ENCODE measurements at regions not wholly inside any gene's neighbourhood (a gene's known extent, or its start where the extent isn't known, plus 50 kb on each side); places are given as distances from the start of the nearest gene placed in this dataset.

GRCh38 chr15:39181940-39182339, 398.9 kb upstream of the THBS1 start:
- H3K9me3 ChIP-seq = no peaks in the 10 kb centered on the region
- H3K4me3 ChIP-seq = no peak overlapping the region
- DNase-seq (no peak), ATAC-seq (ENCODE audit: low FRiP score in 2 of 2) (no peak)
- no peaks in the 10 kb centered on the region for H3K36me3 ChIP-seq
- TF ChIP-seq POLR2AphosphoS5 (IDR thresholded peaks at IDR 0.05) = no peak
- TF ChIP-seq EP300 (IDR thresholded peaks at IDR 0.05) = no peak
- TF ChIP-seq CTCF (IDR thresholded peaks at IDR 0.05) = no peak
- TF ChIP-seq POLR2A (IDR thresholded peaks at IDR 0.05) = no peak
- H3K27ac ChIP-seq = no peak overlapping the region
- H3K4me1 ChIP-seq = no peaks in the 10 kb centered on the region
- WGBS, 2 donors = 61 to 72% methylated on average over 2 of the region's 2 CpGs
- no peaks in the 10 kb centered on the region for H3K27me3 ChIP-seq

GRCh38 chr15:39183164-39183881, 397.6 kb upstream of the THBS1 start:
- no peak for ATAC-seq (ENCODE audit: low FRiP score in 2 of 2)
- no peak for DNase-seq
- no peak overlapping the region for H3K4me3 ChIP-seq
- WGBS, 2 donors = 72 to 75% methylated on average over 1 of the region's 1 CpG
- no peaks in the 10 kb centered on the region for H3K27me3 ChIP-seq
- TF ChIP-seq EP300 (IDR thresholded peaks at IDR 0.05) (no peak), POLR2A (IDR thresholded peaks at IDR 0.05) (no peak), CTCF (IDR thresholded peaks at IDR 0.05) (no peak), POLR2AphosphoS5 (IDR thresholded peaks at IDR 0.05) (no peak)
- no peaks in the 10 kb centered on the region for H3K4me1 ChIP-seq
- no peak overlapping the region for H3K27ac ChIP-seq
- H3K9me3 ChIP-seq = no peaks in the 10 kb centered on the region
- H3K36me3 ChIP-seq = no peaks in the 10 kb centered on the region

GRCh38 chr15:39184701-39185390, 396.0 kb upstream of the THBS1 start:
- DNase-seq = no peak
- no peak for TF ChIP-seq POLR2A (IDR thresholded peaks at IDR 0.05)
- TF ChIP-seq CTCF (IDR thresholded peaks at IDR 0.05) = no peak
- Histone ChIP-seq H3K9me3 (no peaks in the 10 kb centered on the region), H3K4me3 (no peak overlapping the region), H3K27me3 (no peaks in the 10 kb centered on the region), H3K4me1 (no peaks in the 10 kb centered on the region), H3K36me3 (no peaks in the 10 kb centered on the region), H3K27ac (no peak overlapping the region)
- ATAC-seq (ENCODE audit: low FRiP score in 2 of 2) = no peak
- WGBS, 2 donors = 86 to 90% methylated on average over 4 of the region's 4 CpGs

GRCh38 chr15:39188314-39188713, 392.6 kb upstream of the THBS1 start:
- 45 to 61% methylated on average over 1 of the region's 1 CpG for WGBS, 2 donors
- Histone ChIP-seq H3K27ac (no peak overlapping the region), H3K36me3 (no peaks in the 10 kb centered on the region), H3K4me1 (no peaks in the 10 kb centered on the region), H3K9me3 (no peaks in the 10 kb centered on the region), H3K27me3 (no peaks in the 10 kb centered on the region), H3K4me3 (no peak overlapping the region)
- no peak for DNase-seq
- no peak for ATAC-seq (ENCODE audit: low FRiP score in 2 of 2)
- no peak for TF ChIP-seq POLR2AphosphoS5 (IDR thresholded peaks at IDR 0.05)
- no peak for TF ChIP-seq CTCF (IDR thresholded peaks at IDR 0.05)
- TF ChIP-seq POLR2A (IDR thresholded peaks at IDR 0.05) = no peak
- TF ChIP-seq EP300 (IDR thresholded peaks at IDR 0.05) = no peak

- Histone ChIP-seq H3K27me3 (no peaks in the 10 kb centered on the region), H3K27ac (no peak overlapping the region), H3K4me3 (no peak overlapping the region), H3K4me1 (no peaks in the 10 kb centered on the region), H3K9me3 (no peaks in the 10 kb centered on the region), H3K36me3 (no peaks in the 10 kb centered on the region)
- WGBS, 2 donors = 66 to 67% methylated on average over 3 of the region's 3 CpGs
- TF ChIP-seq POLR2A (IDR thresholded peaks at IDR 0.05) (no peak), POLR2AphosphoS5 (IDR thresholded peaks at IDR 0.05) (no peak), CTCF (IDR thresholded peaks at IDR 0.05) (no peak), EP300 (IDR thresholded peaks at IDR 0.05) (no peak)
- no peak for DNase-seq
- no peak for ATAC-seq (ENCODE audit: low FRiP score in 2 of 2)
Observed at GRCh38 chr15:39188930-39189329, 391.9 kb upstream of the THBS1 start.
